H1 (cell line): ENCODE measurements at regions not wholly inside any gene's neighbourhood (a gene's known extent, or its start where the extent isn't known, plus 50 kb on each side); places are given as distances from the start of the nearest gene placed in this dataset.

Experiments used
- CTCF ChIA-PET: fragments of 300-600 bp; sonication (Branson Sonifier 250); formaldehyde crosslinking; loops from one replicate; lab custom pipeline; 2021; ENCODE audit not compliant: partially characterized antibody; lab: Charles Lee
- POLR2A ChIA-PET: fragments of 300-600 bp; sonication (Branson Sonifier 250); formaldehyde crosslinking; loops from one replicate; lab custom pipeline; 2021; ENCODE audit warnings: inconsistent platforms; ENCODE audit not compliant: partially characterized antibody; lab: Charles Lee
- DNase-seq, 2 experiments: peaks; one replicate each; pipeline versions ENCODE4 v3.0.0 to v3.0.0-alpha.2; 2010 to 2022; ENCODE audit warnings: low spot score in 2 of 2, low read depth in 1 of 2, mixed read lengths in 1 of 2
- FAIRE-seq: peaks from 2 replicates; lab custom pipeline; 2011; peaks lifted over from hg19 to GRCh38; lab: Jason Lieb, UNC
- H2AFZ ChIP-seq: 2 replicates; pipeline ENCODE4 v1.8.1; 2012; ENCODE audit warnings: low read length, inconsistent platforms
- H2AK5ac ChIP-seq: 2 replicates; pipeline ENCODE4 v1.6.1; 2013; ENCODE audit warnings: low read depth, low read length
- H2BK120ac ChIP-seq: replicated peaks from 2 replicates; pipeline ENCODE3; 2013; ENCODE audit warnings: low read depth, low read length, inconsistent platforms
- H2BK12ac ChIP-seq: 2 replicates; pipeline ENCODE4 v1.6.1; 2013; ENCODE audit warnings: low read depth, low read length
- H2BK15ac ChIP-seq: 2 replicates; pipeline ENCODE4 v1.6.1; 2013; ENCODE audit warnings: low read length
- H2BK20ac ChIP-seq: 2 replicates; pipeline ENCODE4 v1.6.1; 2013; ENCODE audit warnings: low read length
- H2BK5ac ChIP-seq: 2 replicates; pipeline ENCODE4 v1.6.1; 2013; ENCODE audit warnings: low read depth, low read length
- H3K14ac ChIP-seq: 2 replicates; pipeline ENCODE4 v1.6.1; 2013; ENCODE audit warnings: inconsistent platforms; ENCODE audit not compliant: insufficient read length
- H3K18ac ChIP-seq: 2 replicates; pipeline ENCODE4 v1.6.1; 2013; ENCODE audit warnings: low read length; ENCODE audit errors: extremely low read depth
- H3K23ac ChIP-seq: 2 replicates; pipeline ENCODE4 v1.6.1; 2013; ENCODE audit warnings: inconsistent platforms; ENCODE audit not compliant: insufficient read length
- H3K23me2 ChIP-seq: 2 replicates; pipeline ENCODE4 v1.6.1; 2013; ENCODE audit warnings: low read depth, low read length
- H3K27ac ChIP-seq: 2 replicates; pipeline ENCODE4 v1.6.1; 2011; ENCODE audit warnings: low read depth, low read length, inconsistent platforms
- H3K27me3 ChIP-seq, 4 experiments: replicated peaks in 1 of 4; 1 replicate in 1 of 4; 2 replicates in 3 of 4; pipeline versions ENCODE4 v1.6.1 to v1.8.1; 2011 to 2013; ENCODE audit warnings: low read length in 3 of 4, mild to moderate bottlenecking in 3 of 4, inconsistent platforms in 2 of 4, mixed read lengths in 2 of 4, moderate library complexity in 1 of 4; ENCODE audit not compliant: control insufficient read depth in 3 of 4, insufficient read depth in 3 of 4; ENCODE audit errors: extremely low read depth in 1 of 4
- H3K36me3 ChIP-seq, 4 experiments: 2 replicates each; pipeline versions ENCODE4 v1.6.1 to v1.8.1; 2011 to 2013; ENCODE audit warnings: mild to moderate bottlenecking in 4 of 4, low read length in 3 of 4, moderate library complexity in 2 of 4, control low read depth in 1 of 4, inconsistent platforms in 1 of 4; ENCODE audit not compliant: insufficient read depth in 4 of 4, control insufficient read depth in 2 of 4
- H3K4ac ChIP-seq: replicated peaks from 2 replicates; pipeline ENCODE3; 2013; ENCODE audit warnings: low read length, low read depth, mixed read lengths, inconsistent platforms; ENCODE audit not compliant: insufficient read length
- H3K4me1 ChIP-seq, 4 experiments: replicated peaks in 1 of 4; 1 replicate in 1 of 4; 2 replicates in 3 of 4; pipeline versions ENCODE4 v1.6.1 to v1.8.1; 2011 to 2013; ENCODE audit warnings: low read length in 3 of 4, inconsistent platforms in 2 of 4, mixed read lengths in 1 of 4; ENCODE audit not compliant: insufficient read depth in 4 of 4, control insufficient read depth in 3 of 4
- H3K4me2 ChIP-seq, 2 experiments: 2 replicates each; pipeline versions ENCODE4 v1.6.1 to v1.8.1; 2011 to 2013; ENCODE audit warnings: low read depth in 2 of 2, low read length in 2 of 2, control low read depth in 1 of 2, inconsistent platforms in 1 of 2, mild to moderate bottlenecking in 1 of 2; ENCODE audit not compliant: insufficient read depth in 1 of 2
- H3K4me3 ChIP-seq, 4 experiments: fragments of 200-600, 300-600 bp in 1 of 4; sonication (generic), shearing (Covaris generic), sonication (Bioruptor Twin) in 1 of 4; 2 replicates each; pipeline versions ENCODE4 v1.5.1 to v1.8.1; 2011 to 2016; ENCODE audit warnings: low read length in 4 of 4, low read depth in 3 of 4, control low read depth in 2 of 4, inconsistent platforms in 2 of 4, mild to moderate bottlenecking in 2 of 4, mixed read lengths in 1 of 4, moderate library complexity in 1 of 4; ENCODE audit not compliant: insufficient read depth in 2 of 4; ENCODE audit errors: extremely low read depth in 1 of 4
- H3K56ac ChIP-seq: replicated peaks from 2 replicates; pipeline ENCODE3; 2013; ENCODE audit warnings: low read depth, mild to moderate bottlenecking, mixed read lengths, low read length, inconsistent platforms; ENCODE audit not compliant: insufficient read length
- H3K79me1 ChIP-seq: 2 replicates; pipeline ENCODE4 v1.6.1; 2013; ENCODE audit warnings: low read depth, low read length, control low read depth
- H3K79me2 ChIP-seq, 2 experiments: 2 replicates each; pipeline versions ENCODE4 v1.6.1 to v1.8.1; 2012 to 2013; ENCODE audit warnings: low read length in 2 of 2, mild to moderate bottlenecking in 2 of 2, inconsistent platforms in 1 of 2; ENCODE audit not compliant: insufficient read depth in 2 of 2, control insufficient read depth in 1 of 2
- H3K9ac ChIP-seq, 4 experiments: replicated peaks in 1 of 4; 1 replicate in 1 of 4; 2 replicates in 3 of 4; pipeline versions ENCODE4 v1.6.1 to v1.8.1; 2011 to 2013; ENCODE audit warnings: low read depth in 3 of 4, low read length in 3 of 4, control low read depth in 2 of 4, mild to moderate bottlenecking in 2 of 4, moderate library complexity in 2 of 4, inconsistent platforms in 1 of 4; ENCODE audit errors: extremely low read depth in 1 of 4
- H3K9me3 ChIP-seq, 2 experiments: 2 replicates each; pipeline versions ENCODE4 v1.6.1 to v1.8.1; 2012 to 2013; ENCODE audit warnings: mild to moderate bottlenecking in 2 of 2, moderate library complexity in 2 of 2, control low read depth in 1 of 2, inconsistent platforms in 1 of 2, low read depth in 1 of 2, low read length in 1 of 2, mixed read lengths in 1 of 2; ENCODE audit not compliant: insufficient read depth in 2 of 2
- H4K20me1 ChIP-seq, 2 experiments: replicated peaks in 1 of 2; 2 replicates each; pipeline versions ENCODE3 to v1.8.1; 2011 to 2013; ENCODE audit warnings: inconsistent platforms in 2 of 2, low read length in 2 of 2, mild to moderate bottlenecking in 1 of 2; ENCODE audit not compliant: insufficient read depth in 2 of 2, control insufficient read depth in 1 of 2
- H4K5ac ChIP-seq: 2 replicates; pipeline ENCODE4 v1.6.1; 2013; ENCODE audit warnings: low read length, low read depth, mixed read lengths, inconsistent platforms; ENCODE audit not compliant: insufficient read length
- H4K8ac ChIP-seq: 2 replicates; pipeline ENCODE4 v1.8.0; 2013; ENCODE audit warnings: mild to moderate bottlenecking, moderate library complexity, low read length, inconsistent platforms; ENCODE audit not compliant: insufficient read depth; ENCODE audit errors: extremely low read depth
- H4K91ac ChIP-seq: replicated peaks from 2 replicates; pipeline ENCODE3; 2013; ENCODE audit warnings: low read length, mixed read lengths, inconsistent platforms; ENCODE audit not compliant: insufficient read length
- CTBP2 ChIP-seq: IDR thresholded peaks from 2 replicates; pipeline ENCODE4 v1.7.0; 2011; ENCODE audit warnings: borderline replicate concordance, mild to moderate bottlenecking, moderate library complexity, mixed read lengths, low read length; ENCODE audit not compliant: insufficient read depth, insufficient read length
- EGR1 ChIP-seq: IDR thresholded peaks from 2 replicates; pipeline ENCODE4 v1.6.1; 2011; ENCODE audit warnings: low read depth, low read length, borderline replicate concordance
- NRF1 ChIP-seq: IDR thresholded peaks from 2 replicates; pipeline ENCODE4 v1.6.1; 2011; ENCODE audit warnings: mild to moderate bottlenecking, low read depth, low read length, improper control_type of control experiment
- TCF12 ChIP-seq: IDR thresholded peaks from 2 replicates; pipeline ENCODE4 v1.6.1; 2011; ENCODE audit warnings: low read depth, mild to moderate bottlenecking, low read length
- WGBS, 2 experiments: shearing (Covaris generic) in 1 of 2; methylation state at CpG; one replicate each; pipeline versions ENCODE4 v1.1.6 to v1.1.7; 2013 to 2015; ENCODE audit warnings: low lambda C conversion rate in 2 of 2, mixed read lengths in 2 of 2, inconsistent platforms in 1 of 2, low coverage in 1 of 2, missing lambda C conversion rate in 1 of 2; ENCODE audit not compliant: insufficient replicate concordance in 2 of 2, insufficient coverage in 1 of 2, insufficient read length in 1 of 2; ENCODE audit errors: extremely low coverage in 1 of 2, missing lambda C conversion rate in 1 of 2; 5-methylcytosine and 5-hydroxymethylcytosine counted together

DNA sequence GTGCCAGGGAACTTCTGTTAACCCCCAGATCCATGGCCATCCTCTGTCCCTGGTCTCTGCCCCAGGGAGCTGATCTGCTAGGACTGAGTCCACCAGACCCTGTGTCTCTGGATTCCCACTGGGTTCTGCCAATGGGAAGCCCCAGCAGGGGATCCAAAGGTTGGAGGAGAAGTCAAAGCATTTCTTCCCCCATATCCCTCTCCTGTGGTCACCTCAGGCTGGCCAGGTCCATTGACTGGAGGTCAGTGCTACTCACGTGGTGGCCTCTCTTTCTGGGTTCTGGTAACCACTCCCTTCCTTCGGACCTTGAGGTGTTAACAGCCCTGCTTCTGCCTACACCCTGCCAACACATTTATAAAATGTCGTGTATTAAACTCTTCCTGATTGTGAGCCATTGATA lies 69.7 kb upstream of the NECTIN1 start:
- no peaks in the 10 kb centered on the region for H4K20me1 ChIP-seq

More for the DNA sequence above, 69.7 kb upstream of the NECTIN1 start:
- no peak overlapping the region for H4K8ac ChIP-seq
- no peak overlapping the region for H4K91ac ChIP-seq
- ChIA-PET CTCF (no interaction called here), POLR2A (no interaction called here)
- H3K4me3 ChIP-seq, result no peak overlapping the region
- H2BK12ac ChIP-seq, result no peak overlapping the region
- no peak for DNase-seq
- H3K14ac ChIP-seq, result no peak overlapping the region
- no peak overlapping the region; the same call in 1 of the 2 replicates for H3K18ac ChIP-seq
- H3K36me3 ChIP-seq, result no peaks in the 10 kb centered on the region
- 93% methylated on average over 3 of the region's 3 CpGs; no CpG with 5 or more reads in 1 of the 2 experiments for WGBS, 2 experiments
- H3K4me2 ChIP-seq, result no peak overlapping the region
- H3K9me3 ChIP-seq, result no peaks in the 10 kb centered on the region
- no peak overlapping the region for H2BK15ac ChIP-seq
- H3K23me2 ChIP-seq, result no peaks in the 10 kb centered on the region; the same call in 1 of the 2 replicates
- no peak for FAIRE-seq
- no peak overlapping the region for H2AFZ ChIP-seq
- no peak overlapping the region for H4K5ac ChIP-seq
- H3K56ac ChIP-seq, result no peak overlapping the region
- H3K27ac ChIP-seq, result no peak overlapping the region
- peaks cover 15 to 37% (median 29%) of the 10 kb centered on the region in 4 experiments for H3K4me1 ChIP-seq
- TF ChIP-seq EGR1 (no peak), CTBP2 (no peak), NRF1 (no peak), TCF12 (no peak)
- no peak overlapping the region for H2BK5ac ChIP-seq
- no peaks in the 10 kb centered on the region for H3K79me1 ChIP-seq
- H2BK120ac ChIP-seq, result no peak overlapping the region
- H3K79me2 ChIP-seq, result no peaks in the 10 kb centered on the region
- no peak overlapping the region for H2AK5ac ChIP-seq
- H3K27me3 ChIP-seq, result peaks cover 2 to 40% (median 34%) of the 10 kb centered on the region in 4 experiments
- no peak overlapping the region for H3K9ac ChIP-seq
- no peak overlapping the region for H2BK20ac ChIP-seq
- H3K23ac ChIP-seq, result no peak overlapping the region
- no peak overlapping the region for H3K4ac ChIP-seq
